Liver (tissue), 8 donors: ENCODE measurements at regions not wholly inside any gene's neighbourhood (a gene's known extent, or its start where the extent isn't known, plus 50 kb on each side); places are given as distances from the start of the nearest gene placed in this dataset.

Source experiments
- DNase-seq: peaks from one replicate; pipeline ENCODE4 v3.0.0-alpha.2; 2017; ENCODE audit warnings: low spot score
- H3K27ac ChIP-seq, 2 donors: one replicate each; pipeline ENCODE4 v1.7.0; 2013; ENCODE audit warnings: inconsistent platforms in 2 of 2, low read length in 2 of 2, control low read depth in 1 of 2, low read depth in 1 of 2, mild to moderate bottlenecking in 1 of 2
- H3K27me3 ChIP-seq, 4 donors: one replicate each; pipeline versions ENCODE4 v1.6.1 to v1.7.0; 2013; ENCODE audit warnings: low read length in 3 of 4, inconsistent platforms in 1 of 4, mild to moderate bottlenecking in 1 of 4, moderate library complexity in 1 of 4; ENCODE audit not compliant: control insufficient read depth in 4 of 4, insufficient read depth in 4 of 4
- H3K36me3 ChIP-seq, 4 donors: one replicate each; pipeline versions ENCODE4 v1.6.1 to v1.7.0; 2013; ENCODE audit warnings: low read length in 3 of 4, mild to moderate bottlenecking in 3 of 4, low read depth in 1 of 4, moderate library complexity in 1 of 4; ENCODE audit not compliant: control insufficient read depth in 4 of 4, insufficient read depth in 3 of 4
- H3K4me1 ChIP-seq, 4 donors: one replicate each; pipeline versions ENCODE4 v1.6.1 to v1.7.0; 2013; ENCODE audit warnings: low read length in 3 of 4, mild to moderate bottlenecking in 3 of 4, moderate library complexity in 1 of 4; ENCODE audit not compliant: control insufficient read depth in 4 of 4, insufficient read depth in 4 of 4
- H3K4me3 ChIP-seq, 3 donors: one replicate each; pipeline versions ENCODE4 v1.6.1 to v1.7.0; 2013; ENCODE audit warnings: low read length in 3 of 3, control low read depth in 1 of 3, low read depth in 1 of 3, mild to moderate bottlenecking in 1 of 3
- H3K9ac ChIP-seq, 2 donors: one replicate each; pipeline ENCODE4 v1.7.0; 2013; ENCODE audit warnings: low read length in 2 of 2, mild to moderate bottlenecking in 2 of 2, moderate library complexity in 2 of 2, control low read depth in 1 of 2, low read depth in 1 of 2
- H3K9me3 ChIP-seq, 4 donors: one replicate each; pipeline versions ENCODE4 v1.6.1 to v1.7.0; 2013; ENCODE audit warnings: low read length in 3 of 4; ENCODE audit not compliant: control insufficient read depth in 4 of 4
- EGR1 ChIP-seq, 2 donors: IDR thresholded peaks; 2 replicates each; pipeline ENCODE4 v1.6.1; 2016 to 2018; ENCODE audit warnings: antibody characterized with exemption in 2 of 2, low read depth in 2 of 2
- FOXA1 ChIP-seq: IDR thresholded peaks from 2 replicates; pipeline ENCODE4 v1.6.1; 2016; ENCODE audit warnings: antibody characterized with exemption
- FOXA2 ChIP-seq: IDR thresholded peaks from 2 replicates; pipeline ENCODE4 v1.6.1; 2016; ENCODE audit warnings: antibody characterized with exemption
- GABPA ChIP-seq, 2 donors: IDR thresholded peaks in 1 of 2; conservative IDR thresholded peaks in 1 of 2; 2 replicates each; pipeline ENCODE4 v1.6.1; 2016; ENCODE audit warnings: antibody characterized with exemption in 2 of 2, mild to moderate bottlenecking in 1 of 2, moderate library complexity in 1 of 2
- HNF4A ChIP-seq, 2 donors: conservative IDR thresholded peaks; 2 replicates each; pipeline ENCODE4 v1.6.1; 2016; ENCODE audit warnings: antibody characterized with exemption in 2 of 2, mild to moderate bottlenecking in 2 of 2
- HNF4G ChIP-seq: IDR thresholded peaks from 2 replicates; pipeline ENCODE4 v1.6.1; 2016; ENCODE audit warnings: antibody characterized with exemption
- JUND ChIP-seq, 2 donors: IDR thresholded peaks; 2 replicates each; pipeline ENCODE4 v1.6.1; 2016; ENCODE audit warnings: antibody characterized with exemption in 2 of 2
- MAX ChIP-seq: IDR thresholded peaks from 2 replicates; pipeline ENCODE4 v1.6.1; 2016; ENCODE audit warnings: antibody characterized with exemption
- NR2F2 ChIP-seq: IDR thresholded peaks from 2 replicates; pipeline ENCODE4 v1.6.1; 2016; ENCODE audit warnings: antibody characterized with exemption
- RAD21 ChIP-seq, 2 donors: IDR thresholded peaks; 2 replicates each; pipeline ENCODE4 v1.6.1; 2016; ENCODE audit warnings: antibody characterized with exemption in 2 of 2, mild to moderate bottlenecking in 2 of 2
- REST ChIP-seq: IDR thresholded peaks from 2 replicates; pipeline ENCODE4 v1.6.1; 2016; ENCODE audit warnings: antibody characterized with exemption, mild to moderate bottlenecking
- RXRA ChIP-seq, 2 donors: IDR thresholded peaks; 2 replicates each; pipeline ENCODE4 v1.6.1; 2017 to 2018; ENCODE audit warnings: antibody characterized with exemption in 2 of 2, mild to moderate bottlenecking in 1 of 2
- SP1 ChIP-seq: IDR thresholded peaks from 2 replicates; pipeline ENCODE4 v1.6.1; 2018; ENCODE audit warnings: antibody characterized with exemption, mild to moderate bottlenecking
- TAF1 ChIP-seq: conservative IDR thresholded peaks from 2 replicates; pipeline ENCODE4 v1.6.1; 2016; ENCODE audit warnings: antibody characterized with exemption, mild to moderate bottlenecking
- YY1 ChIP-seq: IDR thresholded peaks from 2 replicates; pipeline ENCODE4 v1.6.1; 2016; ENCODE audit warnings: antibody characterized with exemption, mild to moderate bottlenecking
- ZBTB33 ChIP-seq: IDR thresholded peaks from 2 replicates; pipeline ENCODE4 v1.6.1; 2016; ENCODE audit warnings: antibody characterized with exemption
- WGBS: extraction: QIAGEN DNeasy Blood & Tissue Kit; methylation state at CpG from one replicate; pipeline ENCODE4 v1.1.7; 2013; 5-methylcytosine and 5-hydroxymethylcytosine counted together
- TF ChIP-seq, protein P1 (sequence below): IDR thresholded peaks from 2 replicates; pipeline ENCODE4 v1.6.1; 2016; ENCODE audit warnings: antibody characterized with exemption
- TF ChIP-seq, protein P2 (sequence below): fragments of 150-350 bp; IDR thresholded peaks from 2 replicates; pipeline ENCODE4 v1.5.1; 2017; ENCODE audit warnings: improper control_type of control experiment, low read depth, low read length; ENCODE audit not compliant: missing input control
- donor health status: healthy.
- donor health status: healthy.
- donor health status: healthy.
- donor health status: healthy.
- donor health status: healthy.

DNA sequence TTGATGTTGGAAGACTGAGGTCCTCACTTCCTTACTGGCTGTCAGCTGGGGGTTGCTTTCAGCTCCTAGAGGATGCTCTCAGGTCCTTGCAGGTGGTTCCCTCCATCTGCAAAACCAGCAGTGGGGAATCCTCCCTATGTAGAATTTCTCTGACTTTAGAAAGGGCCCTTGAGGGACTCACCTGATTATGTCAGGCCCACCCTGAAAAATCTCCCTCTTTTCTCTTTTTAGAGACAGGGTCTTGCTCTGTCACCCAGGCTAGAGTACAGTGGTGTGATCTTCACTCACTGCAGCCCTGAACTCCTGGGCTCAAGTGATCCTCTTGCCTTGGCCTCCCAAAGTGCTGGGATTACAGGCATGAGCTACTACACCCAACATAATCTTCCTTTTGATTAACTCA lies 102.9 kb upstream of the MCHR2 start (continued):
- no peak for TF ChIP-seq EGR1 (IDR thresholded peaks at IDR 0.05; ENCODE audit: low read depth in 2 of 2)

- Histone ChIP-seq H3K4me3 (no peak overlapping the region), H3K36me3 (no peaks in the 10 kb centered on the region), H3K27ac (no peak overlapping the region), H3K4me1 (no peaks in the 10 kb centered on the region), H3K9ac (no peak overlapping the region), H3K27me3 (no peaks in the 10 kb centered on the region), H3K9me3 (no peaks in the 10 kb centered on the region)
- TF ChIP-seq YY1: no peak
- no peak for TF ChIP-seq MAX
- TF ChIP-seq HNF4G: no peak
- TF ChIP-seq JUND (IDR thresholded peaks at IDR 0.05): no peak
- TF ChIP-seq EGR1 (IDR thresholded peaks at IDR 0.05; ENCODE audit: low read depth in 2 of 2): no peak
- TF ChIP-seq RXRA (IDR thresholded peaks at IDR 0.05): no peak
- no peak for TF ChIP-seq RAD21 (IDR thresholded peaks at IDR 0.05)
- TF ChIP-seq GABPA (IDR thresholded peaks at IDR 0.05 in 1 of 2, conservative IDR thresholded peaks at IDR 0.05 in 1 of 2): no peak
- TF ChIP-seq, protein P1, sequence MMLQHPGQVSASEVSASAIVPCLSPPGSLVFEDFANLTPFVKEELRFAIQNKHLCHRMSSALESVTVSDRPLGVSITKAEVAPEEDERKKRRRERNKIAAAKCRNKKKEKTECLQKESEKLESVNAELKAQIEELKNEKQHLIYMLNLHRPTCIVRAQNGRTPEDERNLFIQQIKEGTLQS: no peak
- no peak for TF ChIP-seq NR2F2
- no peak for TF ChIP-seq REST
- no peak for TF ChIP-seq FOXA2
- TF ChIP-seq FOXA1: no peak
- no peak for DNase-seq
- 65% methylated on average over 2 of the region's 2 CpGs for WGBS
Measured at GRCh38 chr6:100096341-100096740, 102.3 kb upstream of the MCHR2 start.

DNA sequence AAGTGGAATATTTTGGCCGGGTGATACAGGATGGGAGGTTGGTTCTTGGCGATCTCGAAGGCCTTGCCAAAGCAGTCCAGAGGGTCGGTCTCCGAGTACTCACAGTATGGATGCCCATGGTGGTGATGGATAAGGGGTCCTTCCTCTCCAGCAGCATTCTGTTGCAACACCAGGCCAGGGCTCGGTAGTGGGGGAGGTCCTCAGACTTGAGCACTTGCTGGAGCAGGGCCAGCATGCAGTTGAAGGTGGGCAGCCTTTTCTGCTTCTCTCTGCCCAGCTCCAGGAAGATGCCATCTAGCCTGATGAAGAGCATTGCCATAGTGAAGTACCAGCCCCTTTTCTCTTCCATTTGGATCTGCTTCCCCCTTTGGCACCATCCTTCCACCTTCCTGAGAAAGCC lies 99.4 kb upstream of the MCHR2 start:
- no peak overlapping the region for H3K9ac ChIP-seq
- no peak overlapping the region for H3K4me3 ChIP-seq
- DNase-seq: no peak
- H3K27ac ChIP-seq: no peak overlapping the region
- no peaks in the 10 kb centered on the region for H3K36me3 ChIP-seq
- no peak for TF ChIP-seq SP1
- TF ChIP-seq RXRA (IDR thresholded peaks at IDR 0.05): no peak
- TF ChIP-seq, protein P2, sequence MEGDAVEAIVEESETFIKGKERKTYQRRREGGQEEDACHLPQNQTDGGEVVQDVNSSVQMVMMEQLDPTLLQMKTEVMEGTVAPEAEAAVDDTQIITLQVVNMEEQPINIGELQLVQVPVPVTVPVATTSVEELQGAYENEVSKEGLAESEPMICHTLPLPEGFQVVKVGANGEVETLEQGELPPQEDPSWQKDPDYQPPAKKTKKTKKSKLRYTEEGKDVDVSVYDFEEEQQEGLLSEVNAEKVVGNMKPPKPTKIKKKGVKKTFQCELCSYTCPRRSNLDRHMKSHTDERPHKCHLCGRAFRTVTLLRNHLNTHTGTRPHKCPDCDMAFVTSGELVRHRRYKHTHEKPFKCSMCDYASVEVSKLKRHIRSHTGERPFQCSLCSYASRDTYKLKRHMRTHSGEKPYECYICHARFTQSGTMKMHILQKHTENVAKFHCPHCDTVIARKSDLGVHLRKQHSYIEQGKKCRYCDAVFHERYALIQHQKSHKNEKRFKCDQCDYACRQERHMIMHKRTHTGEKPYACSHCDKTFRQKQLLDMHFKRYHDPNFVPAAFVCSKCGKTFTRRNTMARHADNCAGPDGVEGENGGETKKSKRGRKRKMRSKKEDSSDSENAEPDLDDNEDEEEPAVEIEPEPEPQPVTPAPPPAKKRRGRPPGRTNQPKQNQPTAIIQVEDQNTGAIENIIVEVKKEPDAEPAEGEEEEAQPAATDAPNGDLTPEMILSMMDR: no peak
- no peak for TF ChIP-seq GABPA (IDR thresholded peaks at IDR 0.05 in 1 of 2, conservative IDR thresholded peaks at IDR 0.05 in 1 of 2)
- no peak for TF ChIP-seq TAF1
- no peak for TF ChIP-seq EGR1 (IDR thresholded peaks at IDR 0.05; ENCODE audit: low read depth in 2 of 2)
- TF ChIP-seq FOXA2: no peak
- no peak for TF ChIP-seq ZBTB33
- TF ChIP-seq NR2F2: no peak
- TF ChIP-seq YY1: no peak
- TF ChIP-seq REST: no peak
- TF ChIP-seq HNF4G: no peak
- no peak for TF ChIP-seq HNF4A (conservative IDR thresholded peaks at IDR 0.05)
- TF ChIP-seq FOXA1: no peak
- TF ChIP-seq MAX: no peak
- no peak for TF ChIP-seq RAD21 (IDR thresholded peaks at IDR 0.05)
- TF ChIP-seq JUND (IDR thresholded peaks at IDR 0.05): no peak
- TF ChIP-seq, protein P1: no peak
- no peaks in the 10 kb centered on the region for H3K9me3 ChIP-seq
- no peaks in the 10 kb centered on the region for H3K27me3 ChIP-seq
- no peaks in the 10 kb centered on the region for H3K4me1 ChIP-seq
- 91% methylated on average over 6 of the region's 6 CpGs for WGBS
